AG04450 (cell line): ENCODE measurements at regions not wholly inside any gene's neighbourhood (a gene's known extent, or its start where the extent isn't known, plus 50 kb on each side); places are given as distances from the start of the nearest gene placed in this dataset.

Experiments
- CTCF ChIA-PET: fragments of 300-600, 350-600 bp; formaldehyde crosslinking; extraction: SDS; loops from one replicate; lab custom pipeline; 2022; ENCODE audit warnings: antibody characterized with exemption, inconsistent platforms; lab: Charles Lee
- POLR2A ChIA-PET: fragments of 350-600 bp; formaldehyde crosslinking; extraction: SDS; loops from one replicate; lab custom pipeline; 2021; ENCODE audit warnings: antibody characterized with exemption, inconsistent platforms; lab: Yijun Ruan, JAX
- DNase-seq: peaks from one replicate; pipeline ENCODE4 v3.0.0-alpha.2; 2011; ENCODE audit warnings: low read depth, low spot score
- H3K27ac ChIP-seq: one replicate; pipeline ENCODE4 v1.5.1; 2012; ENCODE audit warnings: low read depth, low read length, control low read depth
- H3K27me3 ChIP-seq: one replicate; pipeline ENCODE4 v1.6.0; 2012; ENCODE audit warnings: low read length; ENCODE audit not compliant: control insufficient read depth, insufficient read depth
- H3K4me3 ChIP-seq: 2 replicates; pipeline ENCODE4 v1.5.1; 2011; ENCODE audit warnings: mild to moderate bottlenecking, low read depth, low read length, control low read depth
- H3K9me3 ChIP-seq: 2 replicates; pipeline ENCODE4 v1.5.1; 2012; ENCODE audit warnings: low read length; ENCODE audit not compliant: control insufficient read depth, insufficient read depth
- CTCF ChIP-seq: IDR thresholded peaks from 2 replicates; pipeline ENCODE4 v1.5.1; 2011; ENCODE audit warnings: low read depth, low read length, control low read depth, inconsistent platforms

DNA sequence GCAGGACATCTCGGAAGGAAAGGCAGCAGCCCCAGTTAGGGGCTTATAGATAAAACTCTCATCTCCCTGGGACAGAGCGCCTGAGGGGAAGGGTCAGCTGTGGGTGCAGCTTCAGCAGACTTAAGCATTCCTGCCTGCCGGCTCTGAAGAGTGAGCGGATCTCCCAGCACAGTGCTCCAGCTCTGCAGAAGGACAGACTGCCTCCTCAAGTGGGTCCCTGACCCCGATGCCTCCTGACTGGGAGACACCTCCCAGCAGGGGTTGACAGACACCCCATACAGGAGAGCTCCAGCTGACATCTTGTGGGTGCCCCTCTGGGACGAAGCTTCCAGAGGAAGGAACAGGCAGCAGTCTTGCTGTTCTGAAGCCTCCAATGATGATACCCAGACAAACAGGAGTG lies 117.1 kb upstream of the POT1 start:
- Histone ChIP-seq H3K4me3 (no peak overlapping the region), H3K27me3 (no peaks in the 10 kb centered on the region), H3K9me3 (no peaks in the 10 kb centered on the region), H3K27ac (no peak overlapping the region)
- ChIA-PET POLR2A (no interaction called here), CTCF (no interaction called here)
- DNase-seq: no peak
- TF ChIP-seq CTCF: no peak

DNA sequence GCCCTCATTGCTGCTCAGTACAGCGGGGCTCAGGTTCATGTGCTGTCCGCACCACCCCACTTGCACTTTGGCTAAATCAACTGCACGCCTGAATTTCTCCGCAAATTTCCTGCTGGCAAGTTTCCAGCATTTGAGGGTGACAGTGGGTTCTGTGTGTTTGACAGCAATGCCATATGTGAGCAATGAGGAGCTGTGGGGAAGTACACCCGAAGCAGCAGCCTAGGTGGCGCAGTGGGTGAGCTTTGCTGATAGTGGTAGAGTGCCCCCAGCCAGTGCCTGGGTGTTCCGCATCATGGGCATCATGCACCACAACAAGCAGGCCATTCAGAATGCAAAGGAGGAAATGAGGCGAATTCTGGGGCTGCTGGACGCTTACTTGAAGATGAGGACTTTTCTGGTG lies 103.9 kb upstream of the POT1 start:
- H3K9me3 ChIP-seq: no peaks in the 10 kb centered on the region
- no peak for TF ChIP-seq CTCF
- no peak overlapping the region for H3K4me3 ChIP-seq
- no peak overlapping the region for H3K27ac ChIP-seq
- H3K27me3 ChIP-seq: no peaks in the 10 kb centered on the region
- no peak for DNase-seq
- CTCF ChIA-PET: no interaction called here
- POLR2A ChIA-PET: no interaction called here

DNA sequence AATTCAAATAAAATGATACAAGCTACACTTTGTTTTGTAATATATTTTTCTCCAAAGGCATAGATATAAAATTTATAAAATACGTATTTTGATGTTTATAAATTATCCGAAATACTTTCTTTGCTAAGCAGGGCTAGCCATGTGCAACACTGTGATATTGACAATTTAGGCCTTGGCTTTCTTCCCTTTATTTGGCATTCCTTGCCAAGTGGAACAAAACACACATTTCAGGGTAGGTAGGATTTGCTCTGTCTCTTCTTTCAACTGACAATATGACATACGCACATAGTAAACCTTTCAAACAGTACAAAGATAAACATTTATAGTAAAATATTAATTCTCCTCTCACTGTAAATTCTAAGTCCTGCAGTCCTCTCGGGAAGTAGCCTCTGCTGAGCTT lies 103.3 kb upstream of the POT1 start:
- Histone ChIP-seq H3K4me3 (no peak overlapping the region), H3K9me3 (no peaks in the 10 kb centered on the region), H3K27me3 (no peaks in the 10 kb centered on the region), H3K27ac (no peak overlapping the region)
- ChIA-PET POLR2A (no interaction called here), CTCF (interaction anchor here (0.7 kb wide), 1 partner anchor 488 kb away, joined by 8 read pairs; no protein-coding TSS in a partner anchor)
- DNase-seq: no peak
- no peak for TF ChIP-seq CTCF

GRCh38 chr7:125030756-125031387 lies 101.2 kb upstream of the POT1 start:
- POLR2A ChIA-PET: no interaction called here
- no peak overlapping the region for H3K4me3 ChIP-seq
- CTCF ChIA-PET: interaction anchor here (0.7 kb wide), 1 partner anchor 29 kb away, joined by 3 read pairs; no protein-coding TSS in a partner anchor
- no peaks in the 10 kb centered on the region for H3K27me3 ChIP-seq
- H3K27ac ChIP-seq: no peak overlapping the region
- no peak for TF ChIP-seq CTCF
- DNase-seq: no peak
- H3K9me3 ChIP-seq: no peaks in the 10 kb centered on the region

- CTCF ChIA-PET: no interaction called here
- Histone ChIP-seq H3K9me3 (no peaks in the 10 kb centered on the region), H3K27ac (no peak overlapping the region), H3K27me3 (no peaks in the 10 kb centered on the region), H3K4me3 (no peak overlapping the region)
- POLR2A ChIA-PET: no interaction called here
- TF ChIP-seq CTCF: no peak
- no peak for DNase-seq
Measured at GRCh38 chr7:125025620-125026019, 96.0 kb upstream of the POT1 start.
